Fibroblast of lung (primary cell): ENCODE measurements at regions not wholly inside any gene's neighbourhood (a gene's known extent, or its start where the extent isn't known, plus 50 kb on each side); places are given as distances from the start of the nearest gene placed in this dataset.

Experiments used
- DNase-seq, 2 donors: peaks; one replicate each; pipeline versions ENCODE4 v3.0.0 to v3.0.0-alpha.2; 2010; ENCODE audit warnings: low read depth in 2 of 2
- H2AFZ ChIP-seq: 2 replicates; pipeline ENCODE4 v1.5.1; 2012; ENCODE audit warnings: low read length, control low read depth, inconsistent platforms
- H3K27ac ChIP-seq: 2 replicates; pipeline ENCODE4 v1.5.1; 2011; ENCODE audit warnings: low read length, control low read depth; ENCODE audit not compliant: insufficient read depth
- H3K27me3 ChIP-seq: 2 replicates; pipeline ENCODE4 v1.5.1; 2011; ENCODE audit warnings: mild to moderate bottlenecking, low read length; ENCODE audit not compliant: control insufficient read depth, insufficient read depth
- H3K36me3 ChIP-seq: 2 replicates; pipeline ENCODE4 v1.5.1; 2011; ENCODE audit warnings: low read length; ENCODE audit not compliant: control insufficient read depth, insufficient read depth
- H3K4me1 ChIP-seq: 2 replicates; pipeline ENCODE4 v1.5.1; 2011; ENCODE audit warnings: low read length; ENCODE audit not compliant: control insufficient read depth, insufficient read depth; ENCODE audit errors: extremely low read depth
- H3K4me2 ChIP-seq: 2 replicates; pipeline ENCODE4 v1.5.1; 2011; ENCODE audit warnings: low read length, control low read depth; ENCODE audit not compliant: insufficient read depth; ENCODE audit errors: extremely low read depth
- H3K4me3 ChIP-seq, 4 experiments: fragments of 200-600 bp in 1 of 4; sonication (generic) in 1 of 4; replicated peaks in 1 of 4; 2 replicates each; pipeline ENCODE4 v1.5.1; 2011 to 2016; ENCODE audit warnings: low read length in 4 of 4, low read depth in 3 of 4, mild to moderate bottlenecking in 3 of 4, control low read depth in 2 of 4, inconsistent platforms in 1 of 4, mixed read lengths in 1 of 4; ENCODE audit not compliant: insufficient read depth in 1 of 4; ENCODE audit errors: control extremely low read depth in 1 of 4
- H3K79me2 ChIP-seq: 2 replicates; pipeline ENCODE4 v1.5.1; 2012; ENCODE audit warnings: mild to moderate bottlenecking, low read length, inconsistent platforms; ENCODE audit not compliant: control insufficient read depth, insufficient read depth
- H3K9ac ChIP-seq: 2 replicates; pipeline ENCODE4 v1.5.1; 2011; ENCODE audit warnings: mild to moderate bottlenecking, low read length, control low read depth; ENCODE audit not compliant: insufficient read depth
- H3K9me3 ChIP-seq: 2 replicates; pipeline ENCODE4 v1.5.1; 2012; ENCODE audit warnings: low read depth, low read length; ENCODE audit not compliant: control insufficient read depth, insufficient read depth
- H4K20me1 ChIP-seq: 2 replicates; pipeline ENCODE4 v1.5.1; 2011; ENCODE audit warnings: low read length; ENCODE audit not compliant: control insufficient read depth, insufficient read depth; ENCODE audit errors: extremely low read depth
- EZH2 ChIP-seq: IDR thresholded peaks from 2 replicates; pipeline ENCODE4 v1.5.1; 2012; ENCODE audit warnings: low read length, control low read depth, mild to moderate bottlenecking; ENCODE audit errors: missing control alignments
- TF ChIP-seq, protein P1 (sequence below), 2 donors: IDR thresholded peaks in 1 of 2; conservative IDR thresholded peaks in 1 of 2; 1 replicate in 1 of 2; 2 replicates in 1 of 2; pipeline ENCODE4 v1.5.1; 2011 to 2012; ENCODE audit warnings: low read length in 2 of 2, control low read depth in 1 of 2, inconsistent platforms in 1 of 2, low read depth in 1 of 2, mild to moderate bottlenecking in 1 of 2

DNA sequence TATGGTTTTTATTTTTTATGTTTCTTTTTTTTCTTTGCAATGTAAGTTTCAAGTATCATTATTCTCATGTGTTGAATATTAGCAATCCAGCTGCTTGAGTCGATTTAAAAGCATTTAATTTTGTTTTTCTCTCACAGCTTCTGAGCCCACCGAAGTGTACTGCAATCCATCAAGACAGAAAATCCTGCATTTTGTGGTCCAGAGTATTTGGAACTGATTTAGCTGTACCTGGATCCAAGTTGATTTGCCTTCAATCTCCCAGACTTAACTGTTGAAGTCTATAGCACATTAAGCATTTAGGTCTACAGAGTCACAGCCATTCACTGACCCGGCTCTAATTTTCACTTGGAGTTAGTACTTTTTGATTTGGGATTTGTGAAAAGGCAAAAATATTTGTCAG lies 622.9 kb upstream of the ADAMTS5 start:
- Histone ChIP-seq H3K27me3 (no peaks in the 10 kb centered on the region), H3K9me3 (no peaks in the 10 kb centered on the region), H3K9ac (no peak overlapping the region), H3K4me3 (no peak overlapping the region), H3K4me1 (no peaks in the 10 kb centered on the region), H3K27ac (no peak overlapping the region), H3K36me3 (no peaks in the 10 kb centered on the region), H2AFZ (no peak overlapping the region), H4K20me1 (no peaks in the 10 kb centered on the region), H3K4me2 (no peak overlapping the region), H3K79me2 (no peaks in the 10 kb centered on the region)
- no peak for DNase-seq
- no peak for TF ChIP-seq EZH2
- TF ChIP-seq, protein P1, sequence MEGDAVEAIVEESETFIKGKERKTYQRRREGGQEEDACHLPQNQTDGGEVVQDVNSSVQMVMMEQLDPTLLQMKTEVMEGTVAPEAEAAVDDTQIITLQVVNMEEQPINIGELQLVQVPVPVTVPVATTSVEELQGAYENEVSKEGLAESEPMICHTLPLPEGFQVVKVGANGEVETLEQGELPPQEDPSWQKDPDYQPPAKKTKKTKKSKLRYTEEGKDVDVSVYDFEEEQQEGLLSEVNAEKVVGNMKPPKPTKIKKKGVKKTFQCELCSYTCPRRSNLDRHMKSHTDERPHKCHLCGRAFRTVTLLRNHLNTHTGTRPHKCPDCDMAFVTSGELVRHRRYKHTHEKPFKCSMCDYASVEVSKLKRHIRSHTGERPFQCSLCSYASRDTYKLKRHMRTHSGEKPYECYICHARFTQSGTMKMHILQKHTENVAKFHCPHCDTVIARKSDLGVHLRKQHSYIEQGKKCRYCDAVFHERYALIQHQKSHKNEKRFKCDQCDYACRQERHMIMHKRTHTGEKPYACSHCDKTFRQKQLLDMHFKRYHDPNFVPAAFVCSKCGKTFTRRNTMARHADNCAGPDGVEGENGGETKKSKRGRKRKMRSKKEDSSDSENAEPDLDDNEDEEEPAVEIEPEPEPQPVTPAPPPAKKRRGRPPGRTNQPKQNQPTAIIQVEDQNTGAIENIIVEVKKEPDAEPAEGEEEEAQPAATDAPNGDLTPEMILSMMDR (conservative IDR thresholded peaks at IDR 0.05 in 1 of 2, IDR thresholded peaks at IDR 0.05 in 1 of 2; ENCODE audit: low read depth in 1 of 2, low read length in 2 of 2): no peak

DNA sequence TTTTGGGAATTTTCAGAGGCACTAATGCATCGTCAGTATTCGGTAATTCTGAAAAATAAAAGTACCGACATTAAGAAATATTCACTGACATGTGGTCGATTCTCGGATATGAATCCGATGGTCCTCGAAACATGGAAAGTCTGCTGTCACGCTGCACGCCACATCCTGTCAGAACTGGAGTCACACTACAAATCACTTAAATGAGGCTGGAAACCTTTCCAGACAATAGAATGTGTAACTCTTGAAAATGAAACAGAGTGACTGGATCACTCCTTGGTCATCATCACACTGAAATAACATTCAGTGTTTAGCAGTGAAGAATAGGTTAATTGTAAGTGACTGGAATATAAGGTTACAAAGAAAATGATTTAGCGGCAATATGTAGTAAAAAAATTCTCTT lies 620.1 kb upstream of the ADAMTS5 start:
- Histone ChIP-seq H3K79me2 (no peaks in the 10 kb centered on the region), H3K4me3 (peak overlapping the region in 3 of 4 experiments; percentile 4 to 45 (median 23)), H4K20me1 (no peaks in the 10 kb centered on the region), H3K27ac (peak overlapping the region; percentile 1), H2AFZ (peak overlapping the region; percentile 0), H3K9ac (peak overlapping the region; percentile 1), H3K4me2 (peak overlapping the region; percentile 17), H3K4me1 (no peaks in the 10 kb centered on the region), H3K9me3 (no peaks in the 10 kb centered on the region), H3K27me3 (no peaks in the 10 kb centered on the region), H3K36me3 (no peaks in the 10 kb centered on the region)
- no peak for TF ChIP-seq EZH2
- TF ChIP-seq, protein P1 (conservative IDR thresholded peaks at IDR 0.05 in 1 of 2, IDR thresholded peaks at IDR 0.05 in 1 of 2; ENCODE audit: low read depth in 1 of 2, low read length in 2 of 2): no peak
- no peak for DNase-seq

DNA sequence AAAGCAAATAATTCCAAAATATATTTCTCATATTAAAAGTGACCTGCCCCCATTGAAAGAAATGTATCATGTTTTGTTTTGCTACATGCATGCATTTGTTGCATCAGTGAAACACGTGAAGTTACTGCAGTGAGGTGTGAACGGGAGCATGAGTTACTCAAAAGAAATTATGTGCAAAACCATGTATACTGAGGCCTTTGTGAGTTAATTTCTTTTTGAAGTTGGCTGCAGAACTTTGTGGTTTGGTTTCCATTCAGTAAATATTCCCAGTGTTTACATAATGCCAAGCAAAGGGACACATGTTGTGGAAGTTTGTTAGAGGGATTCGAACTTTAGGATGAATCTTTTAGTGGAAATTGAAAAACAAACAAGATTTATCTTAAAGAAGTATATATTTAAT lies 619.4 kb upstream of the ADAMTS5 start:
- peak overlapping the region in 1 of 4 experiments; percentile 11 for H3K4me3 ChIP-seq
- H3K4me2 ChIP-seq: no peak overlapping the region
- H3K36me3 ChIP-seq: no peaks in the 10 kb centered on the region
- H3K9me3 ChIP-seq: no peaks in the 10 kb centered on the region
- no peak for TF ChIP-seq EZH2
- TF ChIP-seq, protein P1 (conservative IDR thresholded peaks at IDR 0.05 in 1 of 2, IDR thresholded peaks at IDR 0.05 in 1 of 2; ENCODE audit: low read depth in 1 of 2, low read length in 2 of 2): no peak
- H3K4me1 ChIP-seq: no peaks in the 10 kb centered on the region
- DNase-seq: peak in 1 of 2 donors; percentile 31
- H4K20me1 ChIP-seq: no peaks in the 10 kb centered on the region
- H3K9ac ChIP-seq: no peak overlapping the region
- no peaks in the 10 kb centered on the region for H3K27me3 ChIP-seq
- H3K27ac ChIP-seq: no peak overlapping the region
- no peaks in the 10 kb centered on the region for H3K79me2 ChIP-seq
- no peak overlapping the region for H2AFZ ChIP-seq
